Colonic mucosa (tissue), 4 donors: ENCODE measurements at regions not wholly inside any gene's neighbourhood (a gene's known extent, or its start where the extent isn't known, plus 50 kb on each side); places are given as distances from the start of the nearest gene placed in this dataset.

Source experiments
- DNase-seq: peaks from one replicate; pipeline ENCODE4 v3.0.0-alpha.2; 2020
- H3K27ac ChIP-seq: fragments of 200-600 bp; one replicate; pipeline ENCODE4 v1.8.0; 2021
- H3K27me3 ChIP-seq: fragments of 200-600 bp; one replicate; pipeline ENCODE4 v1.8.0; 2021
- H3K36me3 ChIP-seq: fragments of 200-600 bp; one replicate; pipeline ENCODE4 v1.8.0; 2021
- H3K4me1 ChIP-seq: fragments of 200-600 bp; one replicate; pipeline ENCODE4 v1.8.0; 2021; ENCODE audit warnings: mild to moderate bottlenecking
- H3K4me3 ChIP-seq: fragments of 200-600 bp; one replicate; pipeline ENCODE4 v1.8.0; 2021
- H3K9ac ChIP-seq, 2 donors: one replicate each; pipeline ENCODE4 v1.7.0; 2013; ENCODE audit warnings: control low read depth in 2 of 2, low read depth in 2 of 2, low read length in 2 of 2
- H3K9me3 ChIP-seq: fragments of 200-600 bp; one replicate; pipeline ENCODE4 v1.8.0; 2021
- intact Hi-C: fragments of 100-400 bp; cut with DNase I; formaldehyde crosslinking; loops from one replicate; pipeline ENCODE4 v1.14.1; 2022
- TF ChIP-seq, protein P1 (sequence below): fragments of 200-600 bp; IDR thresholded peaks from one replicate; pipeline ENCODE4 v1.8.0; 2022; ENCODE audit warnings: antibody characterized with exemption, mild to moderate bottlenecking
- donor health status: healthy.
- donor health status: DM: no; HTN: no; CAD: no.
- donor health status: DM: no; HTN: no; CAD: no.

GRCh38 chr5:161157925-161158324, 305.9 kb upstream of the ATP10B start:
- no peaks in the 10 kb centered on the region for H3K9me3 ChIP-seq
- H3K9ac ChIP-seq, result no peak overlapping the region
- no peak overlapping the region for H3K27ac ChIP-seq
- no peak overlapping the region for H3K4me3 ChIP-seq
- no peak for DNase-seq
- no peaks in the 10 kb centered on the region for H3K27me3 ChIP-seq
- no peaks in the 10 kb centered on the region for H3K36me3 ChIP-seq
- intact Hi-C loops, result no loop called here
- TF ChIP-seq, protein P1, sequence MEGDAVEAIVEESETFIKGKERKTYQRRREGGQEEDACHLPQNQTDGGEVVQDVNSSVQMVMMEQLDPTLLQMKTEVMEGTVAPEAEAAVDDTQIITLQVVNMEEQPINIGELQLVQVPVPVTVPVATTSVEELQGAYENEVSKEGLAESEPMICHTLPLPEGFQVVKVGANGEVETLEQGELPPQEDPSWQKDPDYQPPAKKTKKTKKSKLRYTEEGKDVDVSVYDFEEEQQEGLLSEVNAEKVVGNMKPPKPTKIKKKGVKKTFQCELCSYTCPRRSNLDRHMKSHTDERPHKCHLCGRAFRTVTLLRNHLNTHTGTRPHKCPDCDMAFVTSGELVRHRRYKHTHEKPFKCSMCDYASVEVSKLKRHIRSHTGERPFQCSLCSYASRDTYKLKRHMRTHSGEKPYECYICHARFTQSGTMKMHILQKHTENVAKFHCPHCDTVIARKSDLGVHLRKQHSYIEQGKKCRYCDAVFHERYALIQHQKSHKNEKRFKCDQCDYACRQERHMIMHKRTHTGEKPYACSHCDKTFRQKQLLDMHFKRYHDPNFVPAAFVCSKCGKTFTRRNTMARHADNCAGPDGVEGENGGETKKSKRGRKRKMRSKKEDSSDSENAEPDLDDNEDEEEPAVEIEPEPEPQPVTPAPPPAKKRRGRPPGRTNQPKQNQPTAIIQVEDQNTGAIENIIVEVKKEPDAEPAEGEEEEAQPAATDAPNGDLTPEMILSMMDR, result no peak
- H3K4me1 ChIP-seq, result no peaks in the 10 kb centered on the region

GRCh38 chr5:161155451-161155850, 303.4 kb upstream of the ATP10B start:
- Histone ChIP-seq H3K36me3 (no peaks in the 10 kb centered on the region), H3K4me1 (no peaks in the 10 kb centered on the region), H3K27ac (no peak overlapping the region), H3K9ac (no peak overlapping the region), H3K4me3 (no peak overlapping the region), H3K27me3 (no peaks in the 10 kb centered on the region), H3K9me3 (no peaks in the 10 kb centered on the region)
- no peak for DNase-seq
- intact Hi-C loops, result no loop called here
- TF ChIP-seq, protein P1, result no peak

DNA sequence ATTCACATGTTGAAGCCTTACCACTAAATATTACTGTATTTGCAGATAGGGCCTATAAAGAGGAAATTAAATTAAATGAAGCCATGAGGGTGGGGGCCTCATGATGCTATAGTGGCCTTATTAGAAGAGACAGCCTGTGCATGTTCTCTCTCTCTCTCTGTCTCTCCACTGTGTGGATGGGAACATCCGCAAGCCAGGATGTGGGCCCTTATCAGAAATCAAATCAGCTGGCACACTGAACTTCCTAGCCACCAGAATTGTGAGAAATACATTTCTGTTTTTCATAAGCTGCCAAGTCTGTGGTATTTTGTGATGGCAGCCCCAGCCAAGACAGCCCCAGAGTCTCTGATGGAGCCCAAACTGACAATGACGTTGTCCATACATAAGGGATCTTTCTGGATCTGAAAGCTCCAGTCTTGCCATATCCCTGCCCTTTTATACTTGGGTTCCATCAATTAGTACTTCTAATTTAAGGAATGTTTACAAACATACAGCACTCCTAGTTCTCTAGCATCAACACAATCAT, 300.5 kb upstream of the ATP10B start:
- no peaks in the 10 kb centered on the region for H3K36me3 ChIP-seq
- intact Hi-C loops, result no loop called here
- no peak overlapping the region for H3K4me3 ChIP-seq
- no peak for DNase-seq
- TF ChIP-seq, protein P1, result no peak
- no peak overlapping the region for H3K9ac ChIP-seq
- no peak overlapping the region for H3K27ac ChIP-seq
- H3K4me1 ChIP-seq, result no peaks in the 10 kb centered on the region
- no peaks in the 10 kb centered on the region for H3K9me3 ChIP-seq
- no peaks in the 10 kb centered on the region for H3K27me3 ChIP-seq

DNA sequence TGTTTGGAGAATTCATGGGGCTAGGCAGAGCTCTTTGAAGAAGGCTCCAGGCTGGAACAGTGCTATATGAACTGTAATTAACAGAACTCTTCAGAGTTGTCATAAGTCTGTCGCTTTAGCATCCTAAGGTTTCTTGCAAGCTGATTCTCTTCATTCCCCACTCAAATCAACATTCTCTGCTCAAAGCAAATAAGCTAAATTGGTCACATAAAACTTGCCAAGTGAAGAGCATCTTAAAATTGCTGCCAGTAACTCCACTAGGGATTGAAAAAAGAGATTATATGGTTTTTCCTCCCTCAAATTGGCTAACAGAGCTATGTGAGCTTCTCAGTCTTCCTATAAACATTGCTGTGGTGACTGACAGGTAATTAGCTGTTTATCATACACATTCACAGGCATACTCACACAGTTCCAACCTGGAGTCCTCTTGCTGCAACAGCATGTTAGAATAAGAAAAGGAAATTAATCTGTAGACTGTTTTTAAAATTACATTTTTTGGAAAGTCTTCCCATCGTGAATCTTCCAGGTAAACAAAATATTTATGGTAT, 298.5 kb upstream of the ATP10B start:
- Histone ChIP-seq H3K9me3 (no peaks in the 10 kb centered on the region), H3K27me3 (no peaks in the 10 kb centered on the region), H3K27ac (no peak overlapping the region), H3K4me1 (no peaks in the 10 kb centered on the region), H3K36me3 (no peaks in the 10 kb centered on the region), H3K9ac (no peak overlapping the region), H3K4me3 (no peak overlapping the region)
- TF ChIP-seq, protein P1, result no peak
- intact Hi-C loops, result no loop called here
- no peak for DNase-seq

DNA sequence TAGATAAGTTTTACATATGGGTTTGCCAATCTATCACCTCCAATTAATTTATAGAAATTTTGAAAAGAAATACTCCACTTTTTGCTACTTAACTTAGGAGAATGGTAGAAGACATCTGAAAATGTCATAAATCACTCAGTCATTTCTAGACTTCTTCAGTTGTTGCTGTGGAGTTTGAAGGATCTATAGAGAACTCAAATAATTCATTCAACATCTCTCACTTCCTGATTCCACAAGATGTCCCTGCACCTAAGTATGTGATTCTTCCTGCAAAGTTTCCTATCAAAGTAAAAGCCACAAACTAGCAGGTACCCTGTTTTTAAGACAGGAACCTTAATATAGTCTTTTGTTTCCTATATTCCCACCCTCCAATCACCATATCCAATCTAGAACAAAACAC, 297.1 kb upstream of the ATP10B start:
- no peaks in the 10 kb centered on the region for H3K36me3 ChIP-seq
- no peaks in the 10 kb centered on the region for H3K4me1 ChIP-seq
- no peaks in the 10 kb centered on the region for H3K27me3 ChIP-seq
- no peak overlapping the region for H3K4me3 ChIP-seq
- DNase-seq, result no peak
- H3K27ac ChIP-seq, result no peak overlapping the region
- no peak overlapping the region for H3K9ac ChIP-seq
- TF ChIP-seq, protein P1, result no peak
- intact Hi-C loops, result no loop called here
- no peaks in the 10 kb centered on the region for H3K9me3 ChIP-seq
